Left colon (tissue), 2 donors: ENCODE measurements at regions not wholly inside any gene's neighbourhood (a gene's known extent, or its start where the extent isn't known, plus 50 kb on each side); places are given as distances from the start of the nearest gene placed in this dataset.
"Not testable (repeated sequence)": the region's sequence is repeated elsewhere in the genome, so short reads cannot be mapped to it uniquely, and the experiment has no call there.

Source experiments
- ATAC-seq: fragments of 200-7000 bp; cut with Tn5 transposase; one replicate; pipeline ENCODE4 v1.9.1; 2020; ENCODE audit warnings: mild to moderate bottlenecking, moderate library complexity
- DNase-seq, 2 donors: peaks; one replicate each; pipeline ENCODE4 v3.0.0-alpha.2; 2020
- intact Hi-C, 2 donors: fragments of 100-400 bp; cut with DNase I in 1 of 2; cut with micrococcal nuclease in 1 of 2; formaldehyde crosslinking; loops; one replicate each; pipeline versions ENCODE4 v1.11.2 to v1.14.0; 2022; cut with DNase I, micrococcal nuclease
- donor health status: DM: no; HTN: no; CAD: no.
- donor health status: DM: yes; HTN: yes; CAD: no.

DNA sequence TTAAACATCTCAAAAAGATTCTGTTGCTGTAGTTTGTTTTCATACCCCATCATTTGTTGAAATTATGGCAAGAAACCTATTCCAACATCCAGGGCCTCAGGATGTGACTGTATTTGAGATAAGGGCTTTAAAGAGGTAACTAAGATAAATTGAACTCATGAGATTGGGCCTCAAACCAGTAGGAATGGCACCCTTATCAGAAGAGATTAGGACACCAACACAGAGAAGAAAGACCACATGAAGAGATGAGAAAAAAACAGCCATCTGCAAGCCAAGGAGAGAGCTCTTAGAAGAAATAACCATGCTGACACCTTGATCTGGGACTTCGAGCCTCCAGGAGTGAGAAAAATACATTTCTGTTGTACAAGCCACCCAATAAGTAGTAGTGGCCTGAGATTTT is 157.7 kb downstream of the CGGBP1 start:
- ATAC-seq: no peak
- intact Hi-C loops: no loop called here
- DNase-seq: no peak

DNA sequence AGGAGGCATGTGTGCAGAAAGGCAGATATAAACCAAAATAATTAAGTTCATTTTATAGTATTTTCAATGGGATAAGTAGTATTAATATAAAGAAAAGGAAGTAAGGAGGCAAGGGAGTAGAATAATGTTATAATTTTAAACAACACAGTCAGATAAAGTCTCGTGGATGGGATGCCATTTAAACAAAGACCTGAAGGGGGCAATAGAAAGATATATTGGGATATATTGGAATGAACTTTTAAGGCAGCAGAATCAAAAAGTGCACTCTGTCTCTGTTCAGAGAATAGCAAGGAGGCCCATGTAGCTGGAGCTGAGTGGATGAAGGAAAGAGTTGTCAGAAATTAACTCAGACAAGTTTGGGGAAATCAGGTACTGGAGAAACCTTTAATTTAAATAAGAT is 158.7 kb downstream of the CGGBP1 start:
- ATAC-seq (no peak), DNase-seq (no peak)
- intact Hi-C loops: no loop called here

DNA sequence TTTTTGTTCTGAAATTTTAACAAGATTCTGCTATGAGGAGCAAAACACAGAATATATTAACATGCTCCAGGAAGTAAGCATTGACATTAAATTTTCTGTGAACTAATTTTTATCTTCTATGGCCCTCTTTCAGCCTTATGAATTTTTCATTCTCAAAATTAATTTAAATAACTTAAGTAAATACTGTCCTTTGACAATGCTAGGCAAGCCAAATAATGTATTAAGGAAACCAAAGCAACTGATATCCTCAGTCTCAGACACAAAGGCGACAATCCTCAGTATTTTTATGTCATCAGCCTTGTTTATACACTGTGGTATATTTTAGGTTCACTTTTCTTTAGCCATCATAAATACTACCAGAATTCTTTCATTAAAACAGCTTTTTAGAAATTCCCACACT is 159.8 kb downstream of the CGGBP1 start:
- intact Hi-C loops: no loop called here
- DNase-seq (no peak), ATAC-seq (no peak)

DNA sequence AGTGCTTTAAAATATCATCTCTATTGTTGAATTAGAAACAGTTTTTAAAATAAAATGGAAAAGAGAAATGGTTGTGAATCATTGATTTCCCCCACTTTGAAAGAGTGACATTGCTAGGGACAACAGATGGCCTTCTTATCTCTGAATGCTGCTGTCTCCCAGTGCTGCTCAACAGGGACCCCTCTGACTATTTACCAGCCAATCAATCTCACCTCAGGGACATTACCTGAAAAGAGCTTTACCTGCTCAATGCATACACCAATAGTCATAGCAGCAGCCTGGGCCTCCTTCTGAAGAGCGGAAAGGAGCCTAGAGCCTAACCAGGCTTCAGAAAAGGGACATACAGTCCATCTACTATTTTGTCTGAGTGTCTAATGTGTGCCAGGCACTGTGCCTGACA is 162.8 kb downstream of the CGGBP1 start:
- intact Hi-C loops: no loop called here
- ATAC-seq (no peak), DNase-seq (no peak)

DNA sequence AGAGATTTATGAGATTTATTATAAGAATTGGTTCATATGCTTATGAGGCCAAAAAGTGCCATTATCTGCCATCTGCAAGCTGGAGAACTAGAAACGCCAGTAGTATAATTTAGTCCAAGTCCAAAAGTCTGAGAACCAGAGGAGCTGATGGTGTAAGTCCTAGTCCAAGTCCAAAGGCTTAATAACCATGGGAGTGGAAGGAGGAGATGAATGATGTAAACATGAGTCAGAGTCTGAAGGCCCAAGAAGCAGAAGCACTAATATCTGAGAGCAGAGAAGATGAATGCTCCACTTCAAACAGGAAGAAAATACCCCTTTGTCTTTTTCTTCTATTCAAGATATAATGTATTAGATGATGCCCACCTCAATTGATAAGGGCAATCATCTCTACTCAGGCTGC is 185.7 kb downstream of the CGGBP1 start:
- intact Hi-C loops: no loop called here
- no peak for ATAC-seq
- DNase-seq: no peak

DNA sequence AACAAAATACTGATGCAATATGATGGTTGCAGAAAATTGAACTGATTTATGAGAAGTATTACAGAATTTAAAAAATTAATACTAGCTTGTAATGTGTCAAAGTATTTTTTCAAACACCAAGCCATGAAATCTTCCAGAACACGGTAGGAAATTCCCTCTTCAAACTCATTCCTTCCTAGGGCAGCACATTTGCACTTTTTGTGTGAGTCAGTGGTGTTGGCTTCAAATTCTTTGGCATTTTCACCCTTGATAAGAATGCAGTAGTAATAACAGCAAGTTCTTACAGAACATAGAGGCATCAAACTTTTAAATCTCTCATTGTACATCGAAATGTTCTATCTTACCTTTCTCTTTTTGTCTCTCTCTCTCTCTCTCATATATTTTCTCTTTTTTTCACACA is 191.8 kb downstream of the CGGBP1 start:
- ATAC-seq (no peak), DNase-seq (no peak)
- intact Hi-C loops: no loop called here

DNA sequence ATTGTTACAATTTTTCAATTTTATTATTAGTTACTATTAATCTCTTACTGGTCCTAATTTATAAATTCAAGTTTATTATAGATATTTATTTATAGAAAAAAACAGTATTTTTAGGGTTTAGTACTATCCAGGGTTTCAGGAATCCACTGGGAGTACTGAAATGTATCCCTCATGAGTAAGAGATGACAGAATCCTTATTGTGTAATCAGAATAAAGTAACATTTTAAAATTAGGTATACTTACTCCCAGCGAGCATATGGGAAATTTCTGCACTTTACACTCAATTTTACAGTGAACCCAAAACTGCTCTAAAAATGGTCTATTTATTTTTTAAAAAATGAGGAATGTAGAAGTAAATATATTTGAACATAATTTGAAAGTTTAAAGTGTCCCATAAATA is 202.7 kb downstream of the CGGBP1 start:
- DNase-seq: no peak
- intact Hi-C loops: no loop called here
- no peak for ATAC-seq

DNA sequence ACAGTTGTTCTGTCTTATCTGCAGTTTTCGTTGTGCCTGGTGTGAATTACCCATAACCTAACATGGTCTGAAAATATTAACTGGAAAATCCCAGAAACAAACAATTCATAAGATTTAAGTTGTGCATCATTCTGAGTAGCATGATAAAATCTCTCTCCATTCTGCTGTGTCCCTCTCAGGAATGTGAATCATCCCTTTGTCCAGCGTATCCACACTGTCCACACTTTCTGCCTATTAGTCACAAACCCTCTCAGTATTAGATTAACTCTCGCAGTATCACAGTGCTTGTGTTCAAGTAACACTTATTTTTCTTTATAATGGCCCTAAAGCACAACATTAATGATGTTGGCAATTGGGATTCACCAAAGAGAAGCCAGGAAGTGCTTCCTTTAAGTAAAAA is 203.2 kb downstream of the CGGBP1 start:
- intact Hi-C loops: no loop called here
- DNase-seq (no peak), ATAC-seq (no peak)

DNA sequence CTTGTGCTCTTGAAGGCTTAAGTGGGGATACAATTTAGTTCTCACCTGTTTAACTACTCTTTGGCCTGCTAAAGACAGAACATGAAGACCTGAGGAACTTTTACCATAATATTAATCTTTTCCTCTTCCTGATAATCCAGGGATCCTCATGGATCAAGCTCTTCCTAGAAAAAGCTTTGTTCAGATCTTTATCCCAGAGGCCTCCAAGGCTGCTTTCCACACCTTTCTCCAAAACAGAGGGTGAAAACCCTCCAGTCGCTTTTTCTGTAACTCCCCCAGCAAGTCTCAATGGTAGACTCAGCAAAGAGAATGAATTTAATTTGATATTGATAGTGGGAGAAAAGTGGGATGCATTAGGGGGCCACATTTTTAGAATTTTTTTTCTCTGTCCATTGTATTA is 203.6 kb downstream of the CGGBP1 start:
- ATAC-seq (no peak), DNase-seq (no peak)
- intact Hi-C loops: no loop called here

DNA sequence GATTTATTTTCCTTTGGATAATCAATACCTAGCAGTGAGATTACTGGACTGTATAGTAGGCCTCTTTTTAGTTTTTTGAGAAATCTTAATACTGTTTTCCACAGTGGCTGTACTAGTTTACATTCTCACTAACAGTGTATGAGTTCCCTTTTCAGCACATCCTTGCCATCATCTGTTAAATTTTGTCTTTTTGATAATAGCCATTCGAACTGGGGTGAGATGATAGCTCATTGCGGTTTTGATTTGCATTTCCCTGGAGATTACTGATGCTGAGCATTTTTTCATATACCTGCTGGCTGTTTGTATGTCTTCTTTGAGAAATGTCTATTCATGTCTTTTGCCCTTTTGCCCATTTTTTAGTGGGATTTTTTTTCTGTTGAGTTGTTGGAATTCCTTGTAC is 210.8 kb downstream of the CGGBP1 start:
- intact Hi-C loops: no loop called here
- DNase-seq (no peak), ATAC-seq (no peak)

DNA sequence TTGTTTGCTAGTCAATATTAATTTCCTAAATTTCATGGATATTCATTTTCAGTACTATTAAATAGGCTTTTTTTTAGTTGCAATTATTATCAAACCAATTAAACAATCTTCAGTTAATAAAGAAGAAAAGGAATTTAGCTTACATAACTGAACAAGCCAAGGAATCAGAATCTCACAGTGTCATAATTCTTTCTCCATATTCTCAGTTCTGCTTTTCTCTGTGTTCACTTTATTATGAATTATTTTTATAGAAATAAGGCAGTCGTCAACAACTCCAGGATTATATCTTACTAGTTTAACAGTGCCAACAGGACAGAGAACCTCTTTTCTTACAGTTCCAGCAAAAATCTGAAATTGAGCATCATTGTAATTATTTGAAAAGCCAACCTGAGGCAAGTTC is 221.7 kb downstream of the CGGBP1 start:
- ATAC-seq (no peak), DNase-seq (no peak)
- intact Hi-C loops: no loop called here

DNA sequence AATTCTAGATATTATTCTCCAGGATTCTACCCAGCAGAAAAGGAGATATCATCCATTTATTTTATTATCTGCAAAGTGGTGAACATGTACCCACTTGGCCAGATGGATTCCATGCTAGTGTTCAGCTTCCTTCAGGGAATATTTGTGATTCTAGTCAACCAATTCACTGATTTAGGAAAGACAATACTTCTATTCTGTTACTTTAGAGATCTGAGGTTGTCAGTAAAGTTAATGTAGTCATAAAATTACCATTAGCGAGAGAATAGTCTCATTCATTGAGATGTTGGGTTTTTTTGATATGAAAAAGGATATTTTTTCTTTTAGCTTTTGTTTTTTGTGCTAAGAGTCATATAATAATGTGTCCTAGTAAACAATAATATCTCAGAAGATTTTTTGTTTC is 222.8 kb downstream of the CGGBP1 start:
- no peak for DNase-seq
- intact Hi-C loops: no loop called here
- no peak for ATAC-seq

DNA sequence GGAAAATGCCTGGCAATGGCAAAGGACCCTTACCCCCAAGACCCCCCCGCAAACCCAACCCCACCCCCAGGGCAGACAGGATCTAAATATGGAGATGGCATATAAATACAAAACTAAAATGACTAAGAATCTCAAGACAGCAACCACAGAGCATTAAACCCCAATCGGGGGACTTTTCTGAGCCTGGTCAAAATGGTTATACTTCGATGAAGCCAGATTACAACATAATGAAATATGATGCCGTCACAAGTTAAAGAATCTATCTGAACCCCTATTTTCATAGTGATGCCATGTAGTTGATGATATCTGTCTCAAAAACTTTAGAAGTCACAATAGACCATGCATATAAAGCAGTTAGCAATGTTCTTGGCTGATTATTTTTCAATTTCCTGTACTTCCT is 223.6 kb downstream of the CGGBP1 start:
- DNase-seq: no peak
- no peak for ATAC-seq
- intact Hi-C loops: no loop called here

DNA sequence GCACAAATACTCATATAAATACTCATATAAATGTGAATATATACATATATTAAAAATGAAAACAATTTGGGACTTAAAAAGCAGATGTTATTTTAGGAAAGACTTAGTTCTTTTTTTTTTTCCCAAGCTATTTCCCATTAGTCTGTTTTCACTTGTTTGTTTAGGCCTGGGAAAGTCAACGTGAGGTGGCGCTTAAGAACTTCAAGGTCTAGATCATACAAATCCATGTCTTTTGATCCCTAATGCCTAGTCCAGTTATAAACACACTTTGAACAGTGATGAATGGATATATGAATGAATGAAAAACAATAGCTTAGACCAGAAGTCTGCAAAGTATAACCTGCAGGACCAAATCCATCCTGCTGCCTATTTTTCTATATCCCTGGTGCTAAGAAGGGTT is 224.5 kb downstream of the CGGBP1 start:
- intact Hi-C loops: no loop called here
- no peak for DNase-seq
- ATAC-seq: no peak

DNA sequence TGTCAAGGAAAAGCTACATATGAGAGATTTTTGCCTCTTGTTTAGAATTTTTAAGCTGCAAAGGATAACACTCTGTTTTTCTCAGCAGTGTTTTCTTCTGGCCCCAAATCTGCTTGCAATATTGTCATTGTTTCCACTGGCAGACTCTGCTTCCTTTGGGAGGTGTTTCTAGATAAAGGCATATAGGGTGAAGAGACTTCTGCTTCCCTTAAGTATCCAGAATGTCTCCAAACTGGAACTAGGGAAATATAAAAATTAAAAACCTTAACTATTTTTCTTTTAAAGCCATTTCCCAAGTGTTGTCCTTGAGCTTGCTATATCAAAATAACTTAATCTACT is 225.8 kb downstream of the CGGBP1 start:
- intact Hi-C loops: no loop called here
- ATAC-seq (no peak), DNase-seq (no peak)

DNA sequence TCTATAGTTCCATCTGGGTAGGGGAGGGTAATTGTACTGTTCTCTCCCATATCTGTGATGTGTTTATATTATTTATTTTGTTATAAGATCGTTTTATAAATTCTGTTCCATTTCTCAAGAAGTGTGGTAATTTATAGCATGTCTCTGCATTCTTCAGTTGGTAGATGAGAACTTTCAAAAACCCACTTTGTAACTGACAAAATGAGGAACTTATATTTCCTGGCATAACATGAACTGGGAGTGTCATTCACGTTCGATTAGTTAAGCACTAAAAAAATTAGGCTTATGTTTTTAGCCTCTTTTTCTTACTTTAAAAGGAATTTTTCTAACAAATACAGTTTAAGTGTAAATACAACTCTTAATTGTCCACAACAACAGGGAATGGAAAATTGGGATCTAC is 230.8 kb downstream of the CGGBP1 start:
- no peak for ATAC-seq
- intact Hi-C loops: no loop called here
- no peak for DNase-seq

DNA sequence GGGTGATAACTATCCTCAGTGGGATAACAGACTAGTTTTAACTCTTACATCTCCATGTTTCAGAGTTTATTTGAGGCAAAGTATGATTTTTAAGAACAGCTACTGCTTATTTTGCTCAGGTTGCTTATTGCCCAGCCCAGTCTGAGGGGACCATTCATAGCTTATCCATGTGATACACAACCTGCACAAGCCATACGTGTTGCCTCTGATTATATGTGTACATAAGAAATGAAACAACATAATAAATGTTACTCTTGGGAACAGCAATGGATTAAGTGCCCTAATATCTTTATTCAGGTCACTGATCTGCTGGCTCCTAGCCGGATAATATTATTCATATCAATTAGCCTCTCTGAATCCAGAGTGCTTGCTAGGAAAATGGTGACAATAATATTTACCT is 236.2 kb downstream of the CGGBP1 start:
- intact Hi-C loops: no loop called here
- DNase-seq: no peak
- ATAC-seq: no peak

DNA sequence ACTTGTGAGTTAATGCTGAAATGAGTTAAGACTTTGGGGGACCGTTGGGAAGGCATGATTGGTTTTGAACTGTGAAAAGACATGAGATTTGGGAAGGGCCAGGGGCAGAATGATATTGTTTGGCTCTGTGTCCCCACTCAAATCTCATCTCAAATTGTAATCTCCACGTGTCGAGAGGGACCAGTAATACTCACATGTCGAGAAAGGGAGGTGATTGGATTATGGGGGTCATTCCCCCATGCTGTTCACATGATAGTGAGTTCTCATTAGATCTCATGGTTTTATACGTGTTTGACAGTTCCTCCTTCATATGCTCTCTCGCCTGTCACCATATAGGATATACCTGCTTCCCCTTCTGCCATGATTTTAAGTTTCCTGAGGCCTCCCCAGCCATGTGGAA is 245.3 kb downstream of the CGGBP1 start:
- intact Hi-C loops, ATAC-seq, DNase-seq: not testable (repeated sequence)

DNA sequence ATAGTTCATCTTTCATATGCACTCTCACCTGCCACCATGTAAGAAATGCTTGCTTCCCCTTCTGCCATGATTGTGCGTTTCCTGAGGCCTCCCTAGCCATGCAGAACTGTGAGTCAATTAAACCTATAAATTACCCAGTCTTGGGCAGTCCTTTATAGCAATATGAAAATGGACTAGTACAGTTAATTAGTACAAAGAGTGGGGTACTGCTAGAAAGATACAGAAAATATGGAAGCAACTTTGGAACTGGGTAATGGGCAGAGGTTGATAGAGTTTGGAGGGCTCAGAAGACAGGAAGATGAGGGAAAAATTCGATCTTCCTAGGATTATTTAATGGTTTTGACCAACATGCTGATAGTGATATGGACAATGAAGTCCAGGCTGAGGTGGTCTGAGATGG is 246.9 kb downstream of the CGGBP1 start:
- DNase-seq: no peak
- ATAC-seq: no peak
- intact Hi-C loops: no loop called here

DNA sequence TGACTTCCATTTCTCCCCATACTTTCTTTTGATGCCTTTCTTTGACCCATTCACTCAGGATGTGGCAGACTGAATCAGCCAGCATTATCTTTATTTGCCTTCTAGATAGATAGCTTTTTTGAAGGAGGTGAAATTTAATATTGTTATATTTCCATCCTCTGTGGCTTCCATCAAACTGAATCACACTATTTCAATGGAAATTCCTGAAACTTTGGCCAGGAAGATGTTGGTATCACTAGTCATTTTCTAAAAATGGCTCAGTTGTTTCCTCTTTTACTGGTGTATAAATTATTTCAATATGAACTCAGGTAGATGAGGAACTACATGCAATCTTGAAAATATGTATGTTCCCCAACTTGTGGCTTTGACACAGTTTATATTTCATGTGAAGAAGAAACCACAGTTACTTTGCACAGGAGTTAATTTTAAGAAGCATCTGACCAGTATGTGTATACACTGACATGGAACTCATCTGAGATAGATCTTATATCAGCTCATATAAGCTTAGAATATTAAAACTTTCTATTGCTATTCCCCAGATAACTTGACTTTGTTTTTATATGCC is 248.3 kb downstream of the CGGBP1 start:
- DNase-seq (no peak), ATAC-seq (no peak)
- intact Hi-C loops: no loop called here

DNA sequence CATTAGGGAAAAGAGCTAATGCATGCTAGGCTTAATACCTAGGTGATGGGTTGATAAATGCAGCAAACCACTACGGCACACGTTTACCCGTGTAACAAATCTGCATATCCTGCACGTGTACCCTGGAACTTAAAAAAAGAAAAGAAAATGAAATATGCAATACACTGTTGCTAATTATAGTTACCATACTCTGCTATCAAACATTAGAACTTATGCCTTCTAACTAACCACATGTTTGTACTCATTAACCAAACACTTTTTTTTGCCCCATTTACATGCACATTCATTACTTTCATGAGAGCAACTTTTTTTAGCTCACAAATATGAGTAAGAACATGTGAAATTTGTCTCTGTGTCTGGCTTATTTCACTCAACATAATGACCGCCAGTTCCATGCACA is 253.1 kb downstream of the CGGBP1 start:
- intact Hi-C loops: no loop called here
- ATAC-seq (no peak), DNase-seq (no peak)

DNA sequence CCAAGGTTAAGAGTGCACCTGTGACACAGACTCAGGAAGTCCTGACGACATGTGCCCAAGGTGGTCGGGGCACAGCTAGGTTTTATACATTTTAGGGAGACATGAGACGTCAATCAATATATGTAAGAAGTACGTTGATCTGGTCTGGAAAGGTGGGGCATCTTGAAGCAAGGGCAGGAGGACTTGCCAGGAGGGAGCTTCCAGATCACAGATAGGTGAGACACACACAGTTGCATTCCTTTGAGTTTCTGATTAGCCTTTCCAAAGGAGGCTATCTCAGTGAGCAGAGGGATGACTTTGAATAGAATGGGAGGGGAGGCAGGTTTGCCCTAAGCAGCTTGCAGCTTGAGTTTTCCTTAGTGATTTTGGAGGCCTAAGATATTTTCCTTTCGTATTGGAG is 257.4 kb downstream of the CGGBP1 start:
- no peak for DNase-seq
- ATAC-seq: no peak
- intact Hi-C loops: no loop called here
